HG03520 (cell line): ENCODE measurements at regions not wholly inside any gene's neighbourhood (a gene's known extent, or its start where the extent isn't known, plus 50 kb on each side); places are given as distances from the start of the nearest gene placed in this dataset.
A peak's percentile ranks its signal among the peaks of the same experiment; 100 is the strongest.
"Not testable (repeated sequence)": the region's sequence is repeated elsewhere in the genome, so short reads cannot be mapped to it uniquely, and the experiment has no call there.

ENCODE experiments used
- ATAC-seq: cut with Tn5 transposase; IDR thresholded peaks from one replicate; pipeline ENCODE4 v1.9.1; 2021; ENCODE audit warnings: mild to moderate bottlenecking, moderate library complexity; ENCODE audit not compliant: unreplicated experiment

DNA sequence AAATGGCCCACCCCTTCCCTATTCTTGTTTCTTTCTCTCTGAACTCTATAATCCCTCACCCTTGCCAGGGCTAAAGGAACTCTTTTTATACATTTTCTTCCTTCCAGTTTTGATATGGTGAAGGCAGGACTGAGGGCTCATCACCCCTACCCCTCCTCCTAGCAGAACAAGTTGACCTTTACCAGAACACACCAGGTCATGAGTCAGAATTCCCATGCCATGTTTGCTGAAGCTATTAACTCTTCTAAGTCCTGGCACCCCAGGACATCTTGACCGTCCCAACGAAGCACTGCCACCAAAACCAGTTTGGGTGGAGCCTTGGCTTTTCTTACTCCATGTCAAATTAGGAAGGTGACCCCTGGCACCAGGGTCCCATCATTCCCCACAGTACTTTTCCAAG, 57.5 kb upstream of the DYNLT3 start:
- ATAC-seq = no peak

DNA sequence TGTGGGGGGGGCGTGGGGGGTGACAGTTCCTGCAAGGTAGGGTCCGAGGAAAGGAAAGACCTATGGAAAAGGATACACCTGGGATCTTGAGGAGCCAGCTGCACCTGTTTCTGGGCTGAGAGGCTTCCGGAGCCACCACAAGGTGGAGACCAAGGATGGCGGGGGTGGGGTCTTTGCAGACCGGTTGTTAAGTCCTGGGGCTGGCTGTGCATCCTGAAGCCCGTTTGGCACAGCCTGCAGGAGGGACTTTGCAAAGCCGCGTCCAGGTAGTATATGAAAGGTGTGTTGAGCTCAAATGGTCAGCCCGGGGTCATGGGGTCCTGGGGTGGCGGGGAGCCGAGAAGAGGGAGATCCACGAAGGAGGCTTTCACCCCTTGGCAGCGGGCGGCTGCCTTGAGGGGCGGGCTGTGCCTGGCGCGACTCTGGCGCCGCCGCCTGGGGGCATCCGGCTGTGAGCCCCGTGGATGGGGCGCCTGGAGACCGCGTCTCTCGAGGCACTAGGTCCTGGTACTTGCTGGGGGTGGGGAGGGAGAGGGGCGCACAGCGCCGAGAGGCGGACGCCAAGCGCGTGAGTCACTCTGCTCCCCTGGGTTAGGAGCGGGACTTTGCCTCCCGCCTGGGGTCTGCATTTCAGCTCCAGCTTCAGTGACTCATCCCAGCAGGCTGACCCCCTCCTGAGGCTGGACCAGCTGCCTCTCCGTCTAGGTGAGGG, 58.2 kb upstream of the DYNLT3 start:
- no peak for ATAC-seq

DNA sequence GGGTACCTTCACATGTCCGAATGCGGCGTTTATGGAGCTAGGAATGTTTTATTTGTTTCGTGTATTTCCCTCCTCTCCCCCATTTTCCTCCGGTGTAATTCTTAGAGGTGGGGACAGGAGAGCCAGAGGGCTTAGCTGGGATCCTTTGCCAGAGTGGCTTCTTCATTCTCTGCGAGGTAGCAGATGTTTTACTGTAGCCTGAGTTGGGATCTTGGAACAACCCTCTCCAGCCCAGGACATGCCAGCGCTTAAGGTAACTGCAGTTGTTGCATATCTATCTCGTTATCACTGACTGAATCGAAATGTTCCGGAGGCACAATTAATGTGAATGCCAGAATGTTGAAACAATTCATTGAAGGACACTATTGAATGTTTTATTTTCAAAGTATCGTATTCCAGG, 59.0 kb upstream of the DYNLT3 start:
- ATAC-seq = no peak

DNA sequence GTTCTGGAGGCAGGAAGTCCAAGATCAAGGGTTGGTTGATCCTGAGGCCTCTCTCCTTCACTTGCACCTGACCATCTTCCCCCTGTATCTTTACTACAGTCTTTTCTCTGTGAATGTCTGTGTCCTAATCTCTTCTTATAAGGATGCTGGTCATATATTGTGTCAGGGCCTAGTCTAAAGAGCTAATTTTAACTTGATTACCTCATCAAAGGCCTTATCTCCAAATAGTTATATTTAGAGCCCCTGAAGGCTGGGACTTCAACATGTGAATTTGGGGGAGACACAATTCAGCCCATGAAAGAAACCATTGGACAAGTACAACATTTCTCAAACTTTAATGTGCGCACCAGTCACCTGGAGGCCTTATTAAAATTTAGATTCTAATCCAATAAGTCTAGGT, 62.8 kb upstream of the DYNLT3 start:
- ATAC-seq = no peak

DNA sequence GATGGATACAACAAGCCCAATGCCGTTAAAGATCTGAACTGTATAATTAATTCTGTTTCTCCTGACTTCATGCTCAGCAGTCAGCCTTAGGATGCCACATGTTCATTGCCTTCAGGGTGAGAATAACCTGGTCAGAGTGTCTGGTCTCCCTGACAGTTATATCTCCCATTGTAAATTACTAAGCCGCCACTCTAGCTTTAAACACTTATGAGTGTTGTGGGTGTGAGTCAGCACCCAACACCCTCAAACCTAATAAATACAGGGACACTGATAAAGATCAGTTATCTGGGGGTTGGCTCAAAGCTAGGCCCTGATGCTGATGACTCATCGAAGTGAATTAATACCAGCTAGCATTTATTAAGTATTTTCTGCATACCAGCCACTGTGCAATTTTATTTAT, 64.9 kb upstream of the DYNLT3 start:
- no peak for ATAC-seq

DNA sequence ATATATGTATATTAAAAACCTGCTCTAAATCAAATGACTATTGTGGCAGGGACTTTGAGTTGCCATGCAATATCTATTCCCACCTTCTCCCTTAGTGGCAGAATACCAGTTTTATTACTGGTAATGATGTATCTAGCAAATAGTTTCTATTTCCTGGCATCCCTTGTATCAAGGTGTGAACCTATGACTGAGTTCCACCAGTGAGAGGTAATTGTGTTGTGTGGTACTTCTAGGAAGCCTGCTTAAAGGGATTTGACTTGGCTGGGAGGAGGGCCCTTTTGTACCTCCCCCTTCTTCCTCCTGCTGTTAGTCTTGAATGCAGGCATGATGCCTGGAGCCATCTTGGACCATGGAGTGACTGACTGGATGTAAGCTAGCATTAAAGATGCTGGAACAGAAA, 65.4 kb upstream of the DYNLT3 start:
- ATAC-seq = no peak

DNA sequence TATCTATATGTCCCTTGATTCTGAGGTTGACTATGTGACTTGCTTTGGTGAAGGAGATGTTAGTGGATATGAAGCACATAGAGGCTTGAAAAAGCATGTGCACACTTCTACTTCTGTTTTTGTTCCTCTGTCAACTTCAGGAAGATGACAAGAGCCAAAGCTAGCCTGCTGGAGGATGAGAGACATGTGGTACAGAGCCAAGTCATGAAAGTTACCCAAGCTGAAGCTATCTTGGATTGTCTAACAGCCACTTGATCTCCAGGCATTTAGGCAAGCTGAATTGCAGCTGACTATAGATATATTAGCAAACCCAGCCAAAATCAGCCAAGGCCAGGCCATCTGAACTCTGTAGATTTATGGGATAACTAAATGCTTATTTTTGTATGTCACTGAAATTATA, 70.8 kb upstream of the DYNLT3 start:
- ATAC-seq = no peak

DNA sequence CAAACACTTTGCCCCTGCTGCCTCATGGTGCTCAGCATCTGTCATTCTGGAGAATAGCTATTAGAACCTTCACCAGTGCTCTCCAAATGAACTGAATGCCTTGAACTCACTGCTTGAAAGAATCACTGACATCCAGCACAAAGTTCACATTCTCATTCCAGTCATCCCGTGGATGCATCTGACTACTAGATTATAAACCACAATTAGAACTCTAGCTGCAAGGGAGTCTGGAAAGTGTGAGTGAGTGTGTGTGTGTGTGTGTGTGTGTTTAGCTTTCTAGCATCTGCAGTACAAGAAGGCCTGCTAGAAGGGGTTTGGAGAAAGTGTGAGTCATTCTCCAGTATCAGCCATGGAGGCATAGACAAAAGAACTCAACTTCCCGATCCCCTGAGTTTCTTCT, 71.3 kb upstream of the DYNLT3 start:
- ATAC-seq = no peak

DNA sequence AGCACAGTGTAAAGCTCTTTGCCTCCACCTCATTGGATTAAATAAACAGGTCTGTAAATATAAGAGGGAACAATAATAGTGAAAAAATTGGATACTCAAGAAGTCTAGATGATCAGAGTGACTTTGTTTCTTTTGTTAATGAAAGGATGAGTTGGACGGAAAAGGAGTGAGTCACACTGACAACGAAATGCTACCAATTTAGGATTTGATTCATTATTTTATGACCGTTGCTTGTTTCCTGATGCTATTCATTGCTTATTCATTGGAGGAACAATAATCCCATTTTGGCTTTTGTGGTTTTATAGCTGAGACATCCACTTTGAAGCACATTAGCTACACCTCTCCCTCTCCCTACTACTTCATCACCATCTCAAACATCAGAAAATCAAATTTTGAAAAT, 74.4 kb upstream of the DYNLT3 start:
- ATAC-seq = no peak

DNA sequence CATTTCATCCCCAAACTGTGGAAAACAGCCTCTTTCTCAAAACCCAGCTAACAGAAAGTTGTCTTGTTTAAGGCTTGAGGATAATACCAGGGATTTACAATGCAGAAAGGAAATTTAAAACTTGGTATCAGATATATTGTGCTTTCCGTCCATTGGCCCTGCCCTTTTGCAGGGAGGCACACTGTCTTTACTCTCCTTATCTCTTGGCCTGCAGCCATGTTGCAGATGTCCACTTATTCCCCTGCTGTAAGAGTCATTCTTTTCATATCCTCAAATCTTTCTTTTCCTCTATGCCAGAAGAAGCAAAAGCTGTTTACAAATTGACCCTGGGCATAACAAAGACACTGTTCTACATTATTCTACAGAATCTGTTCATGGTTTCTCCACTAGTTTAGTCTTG, 75.6 kb upstream of the DYNLT3 start:
- no peak for ATAC-seq

DNA sequence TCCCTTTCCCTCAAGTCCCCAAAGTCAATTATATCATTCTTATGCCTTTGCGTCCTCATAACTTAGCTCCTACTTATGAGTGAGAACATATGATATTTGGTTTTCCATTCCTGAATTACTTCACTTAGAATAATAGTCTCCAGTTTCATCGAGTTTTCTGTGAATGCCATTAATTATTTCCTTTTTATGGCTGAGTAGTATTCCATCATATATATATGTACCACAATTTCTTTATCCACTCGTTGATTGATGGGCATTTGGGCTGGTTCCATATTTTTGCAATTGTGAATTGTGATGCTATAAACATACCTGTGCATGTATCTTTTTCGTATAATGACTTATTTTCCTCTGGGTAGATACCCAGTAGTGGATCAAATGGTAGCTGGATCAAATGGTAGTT, 78.4 kb upstream of the DYNLT3 start:
- ATAC-seq = not testable (repeated sequence)

DNA sequence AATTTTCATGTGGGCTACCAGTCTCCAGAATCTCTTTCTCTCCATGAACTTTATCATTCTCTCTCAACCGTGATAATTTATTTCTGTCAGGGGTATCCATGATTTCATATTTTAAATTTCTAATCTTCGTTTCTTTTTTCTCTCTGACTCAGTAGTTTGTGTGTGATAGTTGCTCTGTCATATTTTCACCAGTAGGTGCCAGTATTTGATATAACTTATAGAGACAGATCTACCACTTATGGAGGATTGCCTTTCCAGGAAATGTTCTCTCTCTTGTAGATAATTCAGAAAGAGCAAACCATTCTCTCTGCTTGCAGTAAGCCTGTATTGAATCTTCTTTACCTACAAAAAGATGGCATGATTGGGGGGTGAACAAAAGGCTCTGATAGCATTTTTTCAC, 79.3 kb upstream of the DYNLT3 start:
- peak; percentile 50 for ATAC-seq

DNA sequence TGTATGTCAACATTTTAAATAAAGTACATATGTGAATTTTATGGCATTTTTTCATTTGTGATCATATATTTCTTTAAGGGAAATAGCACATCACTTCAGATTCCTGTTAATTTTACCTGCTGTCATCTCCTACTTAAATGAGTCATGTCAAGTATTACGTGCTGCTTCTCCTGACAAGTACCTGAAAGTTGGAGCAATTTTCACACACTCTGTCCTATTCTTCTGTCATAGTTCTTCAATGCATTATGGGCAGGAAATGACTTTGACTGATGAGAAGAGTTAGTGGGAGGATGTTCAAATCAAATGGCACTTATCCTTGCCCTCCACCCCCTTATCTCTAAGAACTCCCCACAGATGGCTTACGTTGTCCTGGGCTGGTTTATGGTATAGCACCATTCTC, 64.2 kb upstream of the SYTL5 start:
- no peak for ATAC-seq

DNA sequence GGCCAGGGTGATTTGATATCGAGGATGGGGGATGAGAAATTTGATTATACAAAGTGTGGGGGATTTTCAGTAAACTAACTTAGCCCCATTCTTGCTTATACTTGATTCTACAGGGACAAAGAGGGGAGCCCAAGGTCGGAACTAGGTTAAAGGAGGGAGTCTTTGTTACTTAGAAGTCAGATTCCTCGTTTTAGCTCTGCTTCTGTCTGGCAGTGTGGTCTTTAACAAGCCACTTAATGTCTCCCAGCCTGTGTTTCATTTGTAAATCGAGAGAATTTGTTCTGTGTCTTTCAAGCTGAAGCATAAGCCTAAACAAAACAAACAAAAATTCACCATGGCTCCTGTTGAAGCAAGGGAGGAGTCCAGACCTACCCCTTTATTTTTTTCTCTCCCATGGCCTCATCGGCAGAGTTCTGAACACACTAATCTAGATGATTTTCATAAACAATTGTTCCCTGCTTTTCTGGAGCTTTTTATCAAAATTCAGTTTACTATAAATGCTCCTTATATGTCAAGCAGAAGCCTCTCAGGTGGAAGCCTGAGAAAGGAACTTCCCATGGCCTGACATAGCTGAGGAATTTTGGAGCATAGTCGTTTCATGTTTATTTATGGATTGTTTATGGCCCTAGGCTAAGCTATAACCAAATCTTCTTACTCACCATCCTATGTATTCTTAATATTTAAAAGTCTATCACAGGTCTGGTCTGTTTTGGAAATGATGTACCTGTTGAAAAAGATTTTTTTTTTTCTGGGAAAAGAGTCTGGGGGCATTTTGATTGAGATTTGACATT, 62.6 kb upstream of the SYTL5 start:
- ATAC-seq = no peak

DNA sequence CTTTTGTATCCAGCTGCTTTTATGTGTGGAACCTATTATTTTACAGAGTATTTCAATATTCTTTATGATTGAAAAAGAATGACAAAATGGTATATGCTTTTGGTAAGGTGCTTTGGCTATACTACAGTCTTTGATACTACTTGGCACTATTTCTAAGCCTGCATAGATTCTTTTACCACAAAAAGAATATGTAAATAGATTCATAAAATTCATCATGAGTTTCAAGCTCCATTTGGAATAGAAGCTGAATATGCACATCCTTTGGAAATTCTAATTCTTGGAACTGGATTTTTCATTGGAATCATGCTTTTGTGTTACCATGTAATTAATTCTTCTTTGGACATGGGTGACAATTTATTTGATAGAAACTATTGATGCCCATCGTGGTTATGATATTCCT, 60.2 kb upstream of the SYTL5 start:
- ATAC-seq = no peak

DNA sequence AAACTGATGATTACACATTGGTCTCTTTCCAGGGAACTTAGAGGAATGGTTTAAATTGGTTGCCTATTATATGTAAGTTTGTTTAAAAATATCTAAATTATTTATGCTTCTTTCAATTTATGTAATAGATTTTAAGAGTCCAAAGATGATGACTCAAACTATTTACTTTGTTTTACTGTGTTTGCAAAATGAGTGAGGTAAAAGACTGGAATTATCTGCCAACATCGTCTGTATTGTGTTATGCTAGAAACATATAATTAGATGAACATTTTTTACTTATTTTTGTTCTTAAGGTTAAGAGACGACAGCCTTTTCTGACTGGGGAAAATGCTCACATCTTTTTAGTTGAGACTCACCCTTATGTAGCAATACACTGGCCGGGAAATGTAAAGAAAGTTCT, 51.1 kb upstream of the SYTL5 start:
- no peak for ATAC-seq

DNA sequence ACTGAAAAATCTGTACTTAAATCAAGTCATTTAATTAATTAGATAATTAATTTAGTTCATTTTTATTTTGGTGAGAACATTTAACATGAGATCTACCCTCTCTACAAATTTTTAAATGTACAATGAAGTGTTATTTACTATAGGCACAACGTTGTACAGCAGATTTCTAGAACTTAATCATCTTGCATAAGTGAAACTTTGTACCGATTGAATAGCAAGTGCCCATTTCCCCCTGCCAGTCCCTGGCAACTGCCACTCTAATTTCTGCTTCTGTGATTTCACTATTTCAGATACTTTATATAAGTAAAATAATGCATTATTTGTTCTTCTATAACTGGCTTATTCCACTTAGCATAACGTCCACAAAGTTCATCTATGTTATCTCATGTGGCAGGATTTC, 50.1 kb upstream of the SYTL5 start:
- ATAC-seq = no peak
